DND-41 (cell line): ENCODE measurements at regions not wholly inside any gene's neighbourhood (a gene's known extent, or its start where the extent isn't known, plus 50 kb on each side); places are given as distances from the start of the nearest gene placed in this dataset.

Experiments
- EZH2 ChIP-seq: IDR thresholded peaks from 3 replicates; pipeline ENCODE4 v1.6.1; 2012; ENCODE audit warnings: borderline replicate concordance, low read depth, mild to moderate bottlenecking, moderate library complexity, low read length, inconsistent platforms; ENCODE audit not compliant: severe bottlenecking
- TF ChIP-seq, protein P1 (sequence below): IDR thresholded peaks from 2 replicates; pipeline ENCODE4 v1.5.1; 2012; ENCODE audit warnings: borderline replicate concordance, low read length, moderate library complexity, mild to moderate bottlenecking; ENCODE audit not compliant: poor library complexity, severe bottlenecking; ENCODE audit errors: extremely low read depth

GRCh38 chr9:672851-673250, 168.6 kb upstream of the DMRT1 start:
- TF ChIP-seq, protein P1, sequence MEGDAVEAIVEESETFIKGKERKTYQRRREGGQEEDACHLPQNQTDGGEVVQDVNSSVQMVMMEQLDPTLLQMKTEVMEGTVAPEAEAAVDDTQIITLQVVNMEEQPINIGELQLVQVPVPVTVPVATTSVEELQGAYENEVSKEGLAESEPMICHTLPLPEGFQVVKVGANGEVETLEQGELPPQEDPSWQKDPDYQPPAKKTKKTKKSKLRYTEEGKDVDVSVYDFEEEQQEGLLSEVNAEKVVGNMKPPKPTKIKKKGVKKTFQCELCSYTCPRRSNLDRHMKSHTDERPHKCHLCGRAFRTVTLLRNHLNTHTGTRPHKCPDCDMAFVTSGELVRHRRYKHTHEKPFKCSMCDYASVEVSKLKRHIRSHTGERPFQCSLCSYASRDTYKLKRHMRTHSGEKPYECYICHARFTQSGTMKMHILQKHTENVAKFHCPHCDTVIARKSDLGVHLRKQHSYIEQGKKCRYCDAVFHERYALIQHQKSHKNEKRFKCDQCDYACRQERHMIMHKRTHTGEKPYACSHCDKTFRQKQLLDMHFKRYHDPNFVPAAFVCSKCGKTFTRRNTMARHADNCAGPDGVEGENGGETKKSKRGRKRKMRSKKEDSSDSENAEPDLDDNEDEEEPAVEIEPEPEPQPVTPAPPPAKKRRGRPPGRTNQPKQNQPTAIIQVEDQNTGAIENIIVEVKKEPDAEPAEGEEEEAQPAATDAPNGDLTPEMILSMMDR = no peak
- TF ChIP-seq EZH2 = no peak
